ENCODE measurements at regions not wholly inside any gene's neighbourhood (a gene's known extent, or its start where the extent isn't known, plus 50 kb on each side); places are given as distances from the start of the nearest gene placed in this dataset.

DNA sequence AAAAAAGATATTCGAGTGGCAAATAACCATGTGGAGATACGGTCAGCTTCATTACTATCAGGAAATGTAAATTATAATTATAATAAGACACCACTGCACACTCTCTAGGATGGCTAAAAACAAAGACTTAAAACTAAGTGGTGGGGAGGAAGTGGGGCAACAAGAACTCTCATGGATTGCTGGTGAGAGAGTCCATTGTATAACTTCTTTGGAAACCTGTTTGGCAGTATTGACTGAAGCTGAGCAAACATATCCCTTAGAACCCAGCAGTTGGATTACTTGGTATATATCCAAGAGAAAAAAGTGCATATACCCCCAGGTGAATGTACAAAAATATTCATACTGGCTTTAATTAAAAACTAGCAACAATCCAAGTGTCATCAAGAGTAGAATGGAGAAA is 133.7 kb upstream of the CTBP2 start:
- Mint-ChIP-seq H3K4me3 (no peak overlapping the region), H3K9me3 (peaks cover 5% of the 10 kb centered on the region), H3K4me1 (peaks cover under 1% of the 10 kb centered on the region), H3K27me3 (ENCODE audit: insufficient read depth, low read depth) (peaks cover 5% of the 10 kb centered on the region), H3K36me3 (no peaks in the 10 kb centered on the region), H3K27ac (no peak overlapping the region)
- DNase-seq (ENCODE audit: low spot score), result no peak
- no peaks in the 10 kb centered on the region for H3K9me3 ChIP-seq (ENCODE audit: low read depth)
- H3K4me1 ChIP-seq, result no peaks in the 10 kb centered on the region
- H3K4me3 ChIP-seq, result no peak overlapping the region
- peaks cover 5% of the 10 kb centered on the region for H3K27me3 ChIP-seq
- H3K27ac ChIP-seq, result no peak overlapping the region
- H3K79me2 ChIP-seq (ENCODE audit: low read depth), result no peaks in the 10 kb centered on the region
- no peak overlapping the region for H2AFZ ChIP-seq (replicated peaks)
- H3F3A ChIP-seq (ENCODE audit: low read depth), result no peaks in the 10 kb centered on the region
- H3K4me2 ChIP-seq, result no peak overlapping the region
- no peaks in the 10 kb centered on the region for H4K20me1 ChIP-seq (ENCODE audit: low read depth)
- no peaks in the 10 kb centered on the region for H3K36me3 ChIP-seq
- TF ChIP-seq EZH2 (IDR thresholded peaks at IDR 0.05) (no peak), EZH2phosphoT487 (IDR thresholded peaks at IDR 0.05) (no peak)
- TF ChIP-seq, protein P1, sequence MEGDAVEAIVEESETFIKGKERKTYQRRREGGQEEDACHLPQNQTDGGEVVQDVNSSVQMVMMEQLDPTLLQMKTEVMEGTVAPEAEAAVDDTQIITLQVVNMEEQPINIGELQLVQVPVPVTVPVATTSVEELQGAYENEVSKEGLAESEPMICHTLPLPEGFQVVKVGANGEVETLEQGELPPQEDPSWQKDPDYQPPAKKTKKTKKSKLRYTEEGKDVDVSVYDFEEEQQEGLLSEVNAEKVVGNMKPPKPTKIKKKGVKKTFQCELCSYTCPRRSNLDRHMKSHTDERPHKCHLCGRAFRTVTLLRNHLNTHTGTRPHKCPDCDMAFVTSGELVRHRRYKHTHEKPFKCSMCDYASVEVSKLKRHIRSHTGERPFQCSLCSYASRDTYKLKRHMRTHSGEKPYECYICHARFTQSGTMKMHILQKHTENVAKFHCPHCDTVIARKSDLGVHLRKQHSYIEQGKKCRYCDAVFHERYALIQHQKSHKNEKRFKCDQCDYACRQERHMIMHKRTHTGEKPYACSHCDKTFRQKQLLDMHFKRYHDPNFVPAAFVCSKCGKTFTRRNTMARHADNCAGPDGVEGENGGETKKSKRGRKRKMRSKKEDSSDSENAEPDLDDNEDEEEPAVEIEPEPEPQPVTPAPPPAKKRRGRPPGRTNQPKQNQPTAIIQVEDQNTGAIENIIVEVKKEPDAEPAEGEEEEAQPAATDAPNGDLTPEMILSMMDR (IDR thresholded peaks at IDR 0.05), result no peak
- H3K9ac ChIP-seq, result no peak overlapping the region

DNA sequence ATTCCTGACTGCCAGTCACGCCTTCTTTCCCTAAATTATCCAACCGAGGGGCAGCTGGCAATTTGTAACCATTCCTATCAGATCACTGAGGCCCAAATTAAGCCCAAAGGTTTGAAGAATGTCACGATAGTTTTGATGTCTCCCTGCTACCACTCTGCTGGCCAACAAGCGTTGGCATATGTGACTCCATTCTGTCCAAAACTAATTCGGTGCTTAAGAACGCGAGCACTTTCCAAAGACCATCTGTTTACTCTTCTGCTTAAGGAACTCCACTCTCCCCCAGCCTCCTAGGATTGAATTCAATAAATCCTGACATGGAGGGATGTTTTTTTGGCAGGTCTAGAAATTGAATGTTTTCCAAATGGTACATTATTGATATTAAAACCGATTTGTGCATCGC is 131.5 kb upstream of the CTBP2 start:
- Histone ChIP-seq H3K9ac (no peak overlapping the region), H4K20me1 (ENCODE audit: low read depth) (no peaks in the 10 kb centered on the region), H3F3A (ENCODE audit: low read depth) (no peaks in the 10 kb centered on the region), H3K27me3 (peaks cover 5% of the 10 kb centered on the region), H2AFZ (replicated peaks) (no peak overlapping the region), H3K9me3 (ENCODE audit: low read depth) (no peaks in the 10 kb centered on the region), H3K4me3 (no peak overlapping the region), H3K79me2 (ENCODE audit: low read depth) (no peaks in the 10 kb centered on the region), H3K4me2 (no peak overlapping the region), H3K4me1 (no peaks in the 10 kb centered on the region), H3K36me3 (no peaks in the 10 kb centered on the region), H3K27ac (no peak overlapping the region)
- H3K4me3 Mint-ChIP-seq, result no peak overlapping the region
- no peaks in the 10 kb centered on the region for H3K4me1 Mint-ChIP-seq
- TF ChIP-seq, protein P1 (IDR thresholded peaks at IDR 0.05), result no peak
- no peak for TF ChIP-seq EZH2 (IDR thresholded peaks at IDR 0.05)
- TF ChIP-seq EZH2phosphoT487 (IDR thresholded peaks at IDR 0.05), result no peak
- peaks cover 5% of the 10 kb centered on the region for H3K27me3 Mint-ChIP-seq (ENCODE audit: insufficient read depth, low read depth)
- DNase-seq (ENCODE audit: low spot score), result no peak
- no peaks in the 10 kb centered on the region for H3K36me3 Mint-ChIP-seq
- H3K9me3 Mint-ChIP-seq, result peaks cover 9% of the 10 kb centered on the region
- no peak overlapping the region for H3K27ac Mint-ChIP-seq

DNA sequence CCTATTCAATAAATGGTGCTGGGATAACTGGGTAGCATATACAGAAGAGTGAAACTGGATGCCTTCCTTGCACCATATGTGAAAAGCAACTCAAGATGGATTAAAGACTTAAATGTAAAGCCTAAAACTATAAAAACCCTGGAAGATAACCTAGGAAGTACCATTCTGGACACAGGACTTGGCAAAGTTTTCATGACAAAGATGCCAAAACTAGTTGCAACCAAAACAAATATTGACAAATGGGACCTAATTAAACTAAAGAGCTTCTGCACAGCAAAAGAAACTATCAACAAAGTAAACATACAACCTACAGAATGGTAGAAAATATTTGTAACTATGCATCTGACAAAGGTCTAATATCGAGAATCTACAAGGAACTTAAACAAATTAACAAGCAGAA is 129.1 kb upstream of the CTBP2 start:
- Histone ChIP-seq H3K4me1 (no peaks in the 10 kb centered on the region), H3K27ac (no peak overlapping the region), H3K36me3 (no peaks in the 10 kb centered on the region), H3K4me3 (no peak overlapping the region), H4K20me1 (ENCODE audit: low read depth) (no peaks in the 10 kb centered on the region), H3F3A (ENCODE audit: low read depth) (no peaks in the 10 kb centered on the region), H3K27me3 (peaks cover 5% of the 10 kb centered on the region), H3K4me2 (no peak overlapping the region), H2AFZ (replicated peaks) (no peak overlapping the region), H3K9me3 (ENCODE audit: low read depth) (no peaks in the 10 kb centered on the region), H3K9ac (no peak overlapping the region), H3K79me2 (ENCODE audit: low read depth) (no peaks in the 10 kb centered on the region)
- Mint-ChIP-seq H3K27ac (no peak overlapping the region), H3K27me3 (ENCODE audit: insufficient read depth, low read depth) (peaks cover 6% of the 10 kb centered on the region), H3K36me3 (no peaks in the 10 kb centered on the region), H3K4me1 (peaks cover 3% of the 10 kb centered on the region), H3K4me3 (no peak overlapping the region), H3K9me3 (peaks cover 10% of the 10 kb centered on the region)
- TF ChIP-seq, protein P1 (IDR thresholded peaks at IDR 0.05), result no peak
- TF ChIP-seq EZH2phosphoT487 (IDR thresholded peaks at IDR 0.05) (no peak), EZH2 (IDR thresholded peaks at IDR 0.05) (no peak)
- DNase-seq (ENCODE audit: low spot score), result no peak

All from neural progenitor cell (in vitro differentiated cells).